ENCODE measurements at regions not wholly inside any gene's neighbourhood (a gene's known extent, or its start where the extent isn't known, plus 50 kb on each side); places are given as distances from the start of the nearest gene placed in this dataset.

DNA sequence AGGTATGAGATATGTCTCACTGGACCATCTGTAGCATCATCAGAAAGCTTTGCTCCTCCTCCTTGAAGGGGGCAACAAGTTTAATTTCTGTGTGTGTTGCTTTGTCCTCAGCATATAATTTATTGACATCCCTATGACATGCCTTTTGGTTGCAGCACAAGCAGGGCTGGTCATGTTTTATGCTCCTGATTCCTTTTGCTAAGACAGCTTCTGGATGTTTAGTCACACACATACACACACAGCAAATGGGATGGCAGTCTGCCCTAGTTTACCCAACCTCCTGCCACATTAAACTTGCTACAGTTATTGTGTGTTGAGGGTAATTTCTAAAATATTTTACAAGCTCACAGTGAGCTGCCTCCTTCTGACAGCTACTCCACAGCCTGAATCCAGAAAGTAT lies 217.9 kb upstream of the RXFP2 start:
- TF ChIP-seq CTCF (IDR thresholded peaks at IDR 0.05; ENCODE audit: low read depth, low read length): no peak
- no peak for TF ChIP-seq POLR2A (IDR thresholded peaks at IDR 0.05; ENCODE audit: extremely low read depth, insufficient read length)

Measured in NB4 (cell line).